ENCODE measurements at regions not wholly inside any gene's neighbourhood (a gene's known extent, or its start where the extent isn't known, plus 50 kb on each side); places are given as distances from the start of the nearest gene placed in this dataset.

DNA sequence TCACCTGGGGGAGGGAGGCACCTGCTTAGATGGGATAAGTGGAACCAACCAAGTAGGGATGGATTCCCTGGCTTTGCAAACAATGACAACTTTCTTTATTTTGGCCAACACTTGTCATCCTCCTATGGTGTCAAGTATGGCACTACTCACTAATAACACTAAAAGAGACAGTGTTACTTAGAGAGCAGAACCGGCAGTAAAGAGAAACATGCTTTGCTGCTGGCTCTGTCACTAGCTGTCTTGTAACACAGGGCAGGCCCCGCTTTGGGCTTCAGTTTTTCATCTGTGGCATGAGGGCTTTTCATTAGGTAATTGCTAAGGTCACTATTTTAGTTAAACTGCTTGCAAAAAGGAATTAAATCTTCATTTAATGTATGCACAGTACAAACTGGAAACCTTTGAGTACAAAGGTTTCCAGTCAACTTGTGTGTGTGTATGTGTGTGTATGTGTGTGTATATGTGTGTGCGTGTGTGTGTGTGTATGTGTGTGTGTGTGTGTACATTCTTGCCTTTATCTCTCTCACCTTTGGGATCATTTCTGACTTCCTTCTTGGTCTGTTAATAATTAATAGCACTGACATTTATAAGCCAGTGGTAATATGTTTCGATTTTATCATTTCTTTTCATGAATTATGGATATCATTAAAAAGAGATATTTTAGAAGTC, 64.7 kb downstream of the BTBD3 start:
- TF ChIP-seq, protein P1, sequence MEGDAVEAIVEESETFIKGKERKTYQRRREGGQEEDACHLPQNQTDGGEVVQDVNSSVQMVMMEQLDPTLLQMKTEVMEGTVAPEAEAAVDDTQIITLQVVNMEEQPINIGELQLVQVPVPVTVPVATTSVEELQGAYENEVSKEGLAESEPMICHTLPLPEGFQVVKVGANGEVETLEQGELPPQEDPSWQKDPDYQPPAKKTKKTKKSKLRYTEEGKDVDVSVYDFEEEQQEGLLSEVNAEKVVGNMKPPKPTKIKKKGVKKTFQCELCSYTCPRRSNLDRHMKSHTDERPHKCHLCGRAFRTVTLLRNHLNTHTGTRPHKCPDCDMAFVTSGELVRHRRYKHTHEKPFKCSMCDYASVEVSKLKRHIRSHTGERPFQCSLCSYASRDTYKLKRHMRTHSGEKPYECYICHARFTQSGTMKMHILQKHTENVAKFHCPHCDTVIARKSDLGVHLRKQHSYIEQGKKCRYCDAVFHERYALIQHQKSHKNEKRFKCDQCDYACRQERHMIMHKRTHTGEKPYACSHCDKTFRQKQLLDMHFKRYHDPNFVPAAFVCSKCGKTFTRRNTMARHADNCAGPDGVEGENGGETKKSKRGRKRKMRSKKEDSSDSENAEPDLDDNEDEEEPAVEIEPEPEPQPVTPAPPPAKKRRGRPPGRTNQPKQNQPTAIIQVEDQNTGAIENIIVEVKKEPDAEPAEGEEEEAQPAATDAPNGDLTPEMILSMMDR (conservative IDR thresholded peaks at IDR 0.05), result no peak
- Mint-ChIP-seq H3K27ac (ENCODE audit: unreplicated experiment) (no peak overlapping the region), H3K27me3 (ENCODE audit: low read depth) (no peaks in the 10 kb centered on the region), H3K4me1 (peaks cover 26% of the 10 kb centered on the region), H3K4me3 (no peak overlapping the region), H3K36me3 (ENCODE audit: low read depth) (no peaks in the 10 kb centered on the region), H3K9me3 (no peaks in the 10 kb centered on the region)
- no peak for DNase-seq (ENCODE audit: low read depth, low spot score)

DNA sequence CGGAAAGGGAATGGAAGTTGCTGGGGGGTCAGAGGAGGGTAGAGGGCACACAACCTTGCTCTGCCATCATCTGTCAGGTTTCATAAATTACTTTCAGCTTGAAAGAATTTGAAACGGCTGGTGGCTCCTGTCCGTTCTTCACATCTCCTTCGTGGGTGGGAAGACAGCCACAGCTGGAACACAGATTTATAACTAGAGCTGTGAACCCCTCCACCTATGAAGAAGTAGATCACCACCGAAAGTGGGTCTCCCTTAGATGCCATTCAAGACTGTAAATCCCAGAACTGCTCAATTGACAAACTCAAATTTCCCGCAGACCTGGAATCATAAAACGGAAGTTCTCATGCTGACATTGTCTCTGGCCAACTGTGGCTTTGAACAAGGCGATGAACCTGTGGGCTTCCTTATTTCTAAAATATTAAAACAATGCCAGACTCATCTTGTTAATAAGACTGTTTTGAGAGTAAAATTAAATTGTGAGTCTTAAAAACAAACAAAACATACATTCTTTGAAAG, 65.3 kb downstream of the BTBD3 start:
- H3K4me3 Mint-ChIP-seq, result no peak overlapping the region
- no peaks in the 10 kb centered on the region for H3K9me3 Mint-ChIP-seq
- H3K4me1 Mint-ChIP-seq, result peaks cover 26% of the 10 kb centered on the region
- no peak for DNase-seq (ENCODE audit: low read depth, low spot score)
- no peak overlapping the region for H3K27ac Mint-ChIP-seq (ENCODE audit: unreplicated experiment)
- H3K27me3 Mint-ChIP-seq (ENCODE audit: low read depth), result no peaks in the 10 kb centered on the region
- TF ChIP-seq, protein P1 (conservative IDR thresholded peaks at IDR 0.05), result no peak
- H3K36me3 Mint-ChIP-seq (ENCODE audit: low read depth), result no peaks in the 10 kb centered on the region

DNA sequence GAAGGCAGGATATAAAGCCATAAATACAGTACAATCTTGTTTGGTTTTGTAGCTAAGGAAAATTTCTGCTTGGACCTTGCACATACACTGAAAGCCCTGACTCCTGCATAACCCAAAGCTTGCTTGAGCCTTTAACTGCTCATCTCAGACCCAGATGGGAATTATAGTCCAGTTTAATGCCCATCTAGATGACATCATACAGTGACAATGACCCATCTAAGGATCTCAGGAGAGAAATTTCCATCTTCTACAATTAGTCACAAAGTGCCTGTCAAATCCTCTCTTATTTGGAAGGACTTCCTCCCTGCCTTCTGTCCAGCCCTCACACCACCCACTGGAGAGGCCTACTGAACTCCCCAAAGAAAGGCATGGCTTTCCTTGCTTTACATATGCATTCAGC, 69.3 kb downstream of the BTBD3 start:
- Mint-ChIP-seq H3K4me1 (peaks cover 31% of the 10 kb centered on the region), H3K9me3 (no peaks in the 10 kb centered on the region), H3K27me3 (ENCODE audit: low read depth) (no peaks in the 10 kb centered on the region), H3K27ac (ENCODE audit: unreplicated experiment) (no peak overlapping the region), H3K4me3 (no peak overlapping the region), H3K36me3 (ENCODE audit: low read depth) (peaks cover 2% of the 10 kb centered on the region)
- TF ChIP-seq, protein P1 (conservative IDR thresholded peaks at IDR 0.05), result no peak
- DNase-seq (ENCODE audit: low read depth, low spot score), result no peak

DNA sequence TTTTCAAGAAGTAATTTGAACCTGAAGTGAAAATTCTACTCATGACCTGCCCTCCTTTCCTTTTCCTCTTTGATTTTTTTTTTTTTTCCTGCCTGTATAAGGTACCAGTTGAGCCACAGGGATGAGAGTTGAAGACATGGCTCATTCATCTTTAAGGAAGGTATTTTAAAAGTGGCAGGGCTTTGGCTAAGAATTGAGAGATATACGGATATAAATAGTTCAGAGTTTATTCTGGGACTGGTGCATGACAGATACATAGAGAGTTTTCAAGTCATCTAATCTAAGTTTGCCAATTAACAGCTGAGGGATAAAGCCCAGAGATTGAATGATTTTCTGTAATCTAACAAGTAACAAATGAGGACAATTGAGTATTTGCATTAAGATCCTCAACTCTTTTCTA, 69.8 kb downstream of the BTBD3 start:
- Mint-ChIP-seq H3K4me1 (peaks cover 31% of the 10 kb centered on the region), H3K4me3 (no peak overlapping the region), H3K27me3 (ENCODE audit: low read depth) (no peaks in the 10 kb centered on the region)

DNA sequence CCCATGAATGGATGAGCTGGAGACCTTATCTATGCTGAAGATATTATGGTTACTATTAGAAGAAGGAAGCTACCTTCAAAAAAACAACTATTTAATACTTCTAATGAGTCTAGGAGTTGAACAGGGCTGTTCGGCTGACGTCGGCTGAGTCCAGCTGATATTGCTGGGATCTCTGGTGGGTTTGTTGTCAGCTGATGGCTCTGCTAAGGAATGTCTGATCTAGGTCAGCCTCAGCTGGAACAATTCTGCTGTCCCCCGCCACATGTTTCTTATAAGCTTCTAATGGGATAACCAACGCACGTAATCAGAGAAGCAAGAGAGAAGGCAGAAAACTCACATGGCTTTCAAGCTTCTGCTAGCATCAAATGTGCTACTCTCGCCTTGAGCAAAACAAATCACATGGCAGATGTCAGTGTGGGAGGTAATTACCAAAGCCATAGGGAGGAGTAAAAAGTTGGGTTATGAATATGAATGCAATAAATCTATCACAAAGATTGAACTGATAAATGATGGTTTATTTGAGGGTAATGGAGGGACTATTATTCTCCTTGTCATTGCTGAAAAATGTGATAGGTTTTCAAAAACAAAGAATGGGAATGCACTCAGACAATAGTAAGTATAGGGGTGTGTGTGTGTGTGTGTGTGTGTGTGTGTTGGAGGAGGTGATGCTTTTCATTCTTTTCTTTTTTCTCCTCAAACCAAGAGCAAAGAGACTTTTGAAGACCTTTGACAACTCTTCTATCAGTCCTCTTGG, 71.5 kb downstream of the BTBD3 start:
- peaks cover 4% of the 10 kb centered on the region for H3K9me3 Mint-ChIP-seq
- peaks cover 7% of the 10 kb centered on the region for H3K36me3 Mint-ChIP-seq (ENCODE audit: low read depth)
- no peak overlapping the region for H3K4me3 Mint-ChIP-seq
- DNase-seq (ENCODE audit: low read depth, low spot score), result no peak
- TF ChIP-seq, protein P1 (conservative IDR thresholded peaks at IDR 0.05), result no peak
- H3K27ac Mint-ChIP-seq (ENCODE audit: unreplicated experiment), result no peak overlapping the region
- peaks cover 31% of the 10 kb centered on the region for H3K4me1 Mint-ChIP-seq
- H3K27me3 Mint-ChIP-seq (ENCODE audit: low read depth), result no peaks in the 10 kb centered on the region

More for the DNA sequence above, 69.8 kb downstream of the BTBD3 start:
- DNase-seq (ENCODE audit: low read depth, low spot score), result no peak
- Mint-ChIP-seq H3K9me3 (peaks cover 4% of the 10 kb centered on the region), H3K27ac (ENCODE audit: unreplicated experiment) (no peak overlapping the region), H3K36me3 (ENCODE audit: low read depth) (peaks cover 7% of the 10 kb centered on the region)
- TF ChIP-seq, protein P1 (conservative IDR thresholded peaks at IDR 0.05), result no peak

Measured in neural crest cell (in vitro differentiated cells).